Vagina (tissue), 2 donors: ENCODE measurements at regions not wholly inside any gene's neighbourhood (a gene's known extent, or its start where the extent isn't known, plus 50 kb on each side); places are given as distances from the start of the nearest gene placed in this dataset.

Source experiments
- DNase-seq, 2 donors: peaks; one replicate each; pipeline ENCODE4 v3.0.0-alpha.2; 2017; ENCODE audit errors: extremely low spot score in 2 of 2
- H3K27ac ChIP-seq: fragments of 200-600 bp; sonication (generic); one replicate; pipeline ENCODE4 v1.5.1; 2019
- H3K27me3 ChIP-seq: fragments of 200-600 bp; sonication (generic); one replicate; pipeline ENCODE4 v1.5.1; 2019
- H3K36me3 ChIP-seq, 2 donors: fragments of 200-600 bp; sonication (generic); one replicate each; pipeline ENCODE4 v1.5.1; 2017 to 2019
- H3K4me1 ChIP-seq: fragments of 200-600 bp; sonication (generic); one replicate; pipeline ENCODE4 v1.5.1; 2019
- H3K4me3 ChIP-seq, 2 donors: fragments of 200-600 bp; sonication (generic); 1 replicate in 1 of 2; 2 replicates in 1 of 2; pipeline ENCODE4 v1.5.1; 2016 to 2019
- H3K9me3 ChIP-seq: fragments of 200-600 bp; sonication (generic); one replicate; pipeline ENCODE4 v1.5.1; 2019
- CTCF ChIP-seq, 3 experiments: fragments of 450-650 bp in 2 of 3; fragments of 200-600 bp in 1 of 3; sonication (generic) in 1 of 3; IDR thresholded peaks; one replicate each; pipeline ENCODE4 v1.5.1; 2017 to 2019; ENCODE audit warnings: antibody characterized with exemption in 3 of 3, mild to moderate bottlenecking in 2 of 3, moderate library complexity in 2 of 3
- POLR2A ChIP-seq, 2 donors: fragments of 450-650 bp; IDR thresholded peaks; one replicate each; pipeline ENCODE4 v1.6.1; 2017; ENCODE audit warnings: antibody characterized with exemption in 2 of 2, mild to moderate bottlenecking in 2 of 2, moderate library complexity in 2 of 2
- POLR2AphosphoS5 ChIP-seq, 2 donors: sonication (generic); formaldehyde crosslinking; IDR thresholded peaks; one replicate each; pipeline ENCODE4 v1.9.0; 2017; ENCODE audit warnings: antibody characterized with exemption in 2 of 2, mild to moderate bottlenecking in 2 of 2, low read depth in 1 of 2; ENCODE audit not compliant: insufficient read depth in 1 of 2
- intact Hi-C: fragments of 100-400 bp; cut with DNase I; formaldehyde crosslinking; loops from one replicate; pipeline ENCODE4 v1.15.1; 2023

- Histone ChIP-seq H3K36me3 (no peaks in the 10 kb centered on the region), H3K9me3 (no peaks in the 10 kb centered on the region), H3K27ac (no peak overlapping the region), H3K4me1 (no peaks in the 10 kb centered on the region), H3K4me3 (no peak overlapping the region), H3K27me3 (no peaks in the 10 kb centered on the region)
- TF ChIP-seq CTCF (IDR thresholded peaks at IDR 0.05) (no peak), POLR2AphosphoS5 (IDR thresholded peaks at IDR 0.05; ENCODE audit: insufficient read depth in 1 of 2, low read depth in 1 of 2) (no peak), POLR2A (IDR thresholded peaks at IDR 0.05) (no peak)
- no peak for DNase-seq
- intact Hi-C loops = no loop called here
Observed at GRCh38 chr5:175765858-175766257, 105.5 kb upstream of the CPLX2 start.

- TF ChIP-seq CTCF (IDR thresholded peaks at IDR 0.05) = no peak
- TF ChIP-seq POLR2A (IDR thresholded peaks at IDR 0.05) = no peak
- no peak for TF ChIP-seq POLR2AphosphoS5 (IDR thresholded peaks at IDR 0.05; ENCODE audit: insufficient read depth in 1 of 2, low read depth in 1 of 2)
- Histone ChIP-seq H3K27ac (no peak overlapping the region), H3K36me3 (no peaks in the 10 kb centered on the region), H3K27me3 (no peaks in the 10 kb centered on the region), H3K4me1 (no peaks in the 10 kb centered on the region), H3K9me3 (no peaks in the 10 kb centered on the region), H3K4me3 (no peak overlapping the region)
- DNase-seq = no peak
- intact Hi-C loops = no loop called here
Observed at GRCh38 chr5:175766963-175767362, 104.4 kb upstream of the CPLX2 start.

DNA sequence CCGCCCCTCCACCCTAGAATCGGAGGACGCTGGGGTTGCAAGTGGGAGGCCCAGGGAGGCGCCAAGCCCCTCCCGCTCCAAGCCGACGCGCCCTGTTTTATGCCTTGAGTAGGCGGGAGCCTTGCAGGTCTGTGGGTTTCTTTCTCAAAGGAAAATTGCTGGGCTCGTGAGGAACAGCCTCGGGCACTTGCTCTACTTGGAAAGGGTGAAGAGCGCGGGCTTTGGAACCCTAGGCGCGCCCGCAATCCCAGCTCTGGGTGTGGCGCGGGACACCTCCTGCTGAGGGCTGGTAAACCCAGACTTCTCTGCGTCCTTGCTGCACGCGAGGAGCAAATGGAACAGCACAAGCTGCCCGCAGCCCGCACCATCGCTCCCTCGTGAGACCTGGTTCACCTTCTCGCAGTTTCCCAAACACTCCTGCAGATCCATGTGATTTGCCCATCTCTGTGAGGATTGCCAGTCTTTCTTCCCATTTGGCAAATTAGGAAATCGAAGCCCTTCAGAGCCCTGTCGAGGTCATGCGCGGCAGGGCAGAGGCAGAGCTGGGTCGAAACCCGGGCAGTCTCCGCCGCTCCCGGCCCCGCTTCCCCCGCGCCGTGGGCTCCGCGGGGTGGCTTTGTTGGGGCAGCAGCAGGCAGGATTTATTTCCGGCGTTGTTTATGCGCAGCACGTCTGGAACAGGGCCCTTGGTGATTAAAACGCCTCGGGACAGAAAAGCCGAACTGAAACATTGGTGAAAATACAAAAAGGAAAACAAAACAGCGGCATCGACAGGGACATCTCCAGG is 98.4 kb upstream of the CPLX2 start:
- Histone ChIP-seq H3K9me3 (no peaks in the 10 kb centered on the region), H3K4me3 (no peak overlapping the region), H3K27me3 (no peaks in the 10 kb centered on the region), H3K4me1 (peaks cover 11% of the 10 kb centered on the region), H3K27ac (no peak overlapping the region), H3K36me3 (no peaks in the 10 kb centered on the region)
- no peak for DNase-seq
- intact Hi-C loops = no loop called here
- TF ChIP-seq POLR2AphosphoS5 (IDR thresholded peaks at IDR 0.05; ENCODE audit: insufficient read depth in 1 of 2, low read depth in 1 of 2) = no peak
- no peak for TF ChIP-seq POLR2A (IDR thresholded peaks at IDR 0.05)
- TF ChIP-seq CTCF (IDR thresholded peaks at IDR 0.05) = no peak

- no peak for TF ChIP-seq POLR2AphosphoS5 (IDR thresholded peaks at IDR 0.05; ENCODE audit: insufficient read depth in 1 of 2, low read depth in 1 of 2)
- no peak for TF ChIP-seq POLR2A (IDR thresholded peaks at IDR 0.05)
- no peak for TF ChIP-seq CTCF (IDR thresholded peaks at IDR 0.05)
- Histone ChIP-seq H3K9me3 (no peaks in the 10 kb centered on the region), H3K27me3 (no peaks in the 10 kb centered on the region), H3K27ac (no peak overlapping the region), H3K4me3 (no peak overlapping the region), H3K4me1 (peaks cover 11% of the 10 kb centered on the region), H3K36me3 (no peaks in the 10 kb centered on the region)
- intact Hi-C loops = no loop called here
- DNase-seq = no peak
Observed at GRCh38 chr5:175773534-175774070, 97.8 kb upstream of the CPLX2 start.

DNA sequence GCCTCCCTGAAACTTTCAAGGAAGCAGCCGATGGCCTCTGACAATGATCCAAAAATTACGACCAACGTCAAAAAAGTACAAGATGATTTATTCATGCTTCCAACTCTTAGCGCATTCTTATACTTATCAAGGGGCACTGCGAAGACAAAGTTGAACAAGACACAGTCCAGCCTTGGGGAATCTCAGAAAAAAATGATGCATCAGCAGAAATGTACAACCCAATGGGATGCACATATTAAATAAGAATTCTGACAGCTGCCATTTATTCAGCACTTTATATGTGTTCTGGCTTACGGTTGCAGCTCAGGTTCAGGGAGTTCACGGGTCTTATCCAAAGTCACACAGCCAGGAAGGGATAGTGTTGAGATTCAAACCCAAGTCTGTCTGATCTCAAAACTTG is 96.0 kb upstream of the CPLX2 start:
- Histone ChIP-seq H3K36me3 (no peaks in the 10 kb centered on the region), H3K4me3 (no peak overlapping the region), H3K27ac (no peak overlapping the region), H3K9me3 (no peaks in the 10 kb centered on the region), H3K27me3 (no peaks in the 10 kb centered on the region), H3K4me1 (peaks cover 11% of the 10 kb centered on the region)
- no peak for DNase-seq
- intact Hi-C loops = no loop called here
- TF ChIP-seq CTCF (IDR thresholded peaks at IDR 0.05) = no peak
- no peak for TF ChIP-seq POLR2AphosphoS5 (IDR thresholded peaks at IDR 0.05; ENCODE audit: insufficient read depth in 1 of 2, low read depth in 1 of 2)
- no peak for TF ChIP-seq POLR2A (IDR thresholded peaks at IDR 0.05)
